Fibroblast of gingiva (primary cell): ENCODE measurements at regions not wholly inside any gene's neighbourhood (a gene's known extent, or its start where the extent isn't known, plus 50 kb on each side); places are given as distances from the start of the nearest gene placed in this dataset.
"Not testable (repeated sequence)": the region's sequence is repeated elsewhere in the genome, so short reads cannot be mapped to it uniquely, and the experiment has no call there.

Experiments used
- DNase-seq: peaks from one replicate; pipeline ENCODE4 v3.0.0-alpha.2; 2011; ENCODE audit warnings: low read depth

- DNase-seq: no peak
Measured at GRCh38 chr19:20388706-20389225, 176.8 kb downstream of the ZNF737 start.

DNA sequence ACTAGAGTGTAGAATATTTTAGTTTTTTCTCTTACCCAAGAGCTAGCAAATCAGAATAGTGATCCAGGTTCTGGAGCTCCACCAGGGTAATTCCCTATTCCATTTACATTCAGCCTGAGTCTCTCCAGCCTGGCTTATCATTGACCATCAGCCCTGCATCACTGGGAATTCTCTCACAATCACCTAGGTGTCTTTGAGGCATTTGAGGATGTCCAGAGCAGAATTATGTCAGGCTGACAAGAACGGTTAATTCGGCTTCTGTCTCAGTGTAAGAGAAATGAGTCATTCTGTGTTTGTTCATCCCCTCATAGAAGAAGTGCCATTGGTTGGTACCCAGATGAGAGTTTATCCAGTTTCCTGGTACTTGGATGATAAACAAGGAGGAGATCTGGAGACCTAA lies 180.5 kb downstream of the ZNF737 start:
- DNase-seq: no peak

GRCh38 chr19:20371911-20372310 lies 193.7 kb downstream of the ZNF737 start:
- DNase-seq: no peak

DNA sequence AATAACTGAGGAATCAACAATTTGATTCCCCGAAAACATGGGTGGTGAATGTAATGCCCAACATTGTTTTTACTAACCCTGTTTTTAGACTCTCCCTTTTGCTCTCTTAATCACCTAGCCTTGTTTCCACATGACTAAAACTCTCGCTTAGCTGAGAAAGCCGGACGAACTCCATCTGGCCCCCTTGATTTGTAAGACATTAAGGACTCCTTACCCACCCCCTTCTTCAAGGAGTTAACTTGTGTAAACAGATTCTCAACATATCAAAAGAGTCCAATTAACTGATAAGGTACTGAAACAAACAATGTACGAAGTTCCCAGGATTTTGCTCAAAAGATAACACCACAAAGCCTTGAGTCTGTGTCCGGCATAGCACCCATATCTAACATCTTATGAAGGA lies 194.3 kb downstream of the ZNF737 start:
- DNase-seq: not testable (repeated sequence)

DNA sequence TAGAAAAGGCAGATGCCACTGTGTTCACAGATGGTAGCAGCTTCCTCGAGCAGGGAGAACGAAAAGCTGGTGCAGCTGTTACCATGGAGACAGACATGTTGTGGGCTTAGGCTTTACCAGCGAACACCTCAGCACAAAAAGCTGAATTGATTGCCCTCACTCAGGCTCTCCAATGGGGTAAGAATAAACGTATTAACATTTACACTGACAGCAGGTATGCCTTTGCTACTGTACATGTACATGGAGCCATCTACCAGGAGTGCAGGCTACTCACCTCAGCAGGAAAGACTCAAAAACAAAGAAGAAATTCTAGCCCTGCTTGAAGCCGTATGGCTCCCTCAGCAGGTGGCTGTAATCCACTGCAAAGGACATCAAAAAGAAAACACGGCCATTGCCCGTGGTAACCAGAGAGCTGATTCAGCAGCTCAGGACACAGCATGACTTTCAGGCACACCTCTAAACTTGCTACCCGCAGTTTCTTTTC lies 197.7 kb downstream of the ZNF737 start:
- DNase-seq: no peak

DNA sequence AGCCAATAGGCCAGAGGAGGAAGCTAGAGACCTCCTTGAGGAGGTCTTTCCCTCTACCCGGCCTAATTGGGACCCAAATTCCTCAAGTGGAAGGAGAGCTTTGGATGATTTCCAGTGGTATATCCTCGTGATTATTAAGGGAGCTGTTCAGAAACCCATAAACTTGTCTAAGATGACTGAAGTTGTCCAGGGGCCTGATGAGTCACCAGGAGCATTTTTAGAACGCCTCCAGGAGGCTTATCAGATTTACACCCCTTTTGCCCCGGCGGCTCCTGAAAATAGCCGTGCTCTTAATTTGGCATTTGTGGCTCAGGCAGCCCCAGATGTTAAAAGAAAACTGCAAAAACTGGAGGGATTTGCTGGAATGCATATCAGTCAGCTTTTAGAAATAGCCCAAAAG lies 198.1 kb downstream of the ZNF486 start:
- DNase-seq: no peak

GRCh38 chr19:20359933-20360720 lies 193.1 kb downstream of the ZNF486 start:
- no peak for DNase-seq

DNA sequence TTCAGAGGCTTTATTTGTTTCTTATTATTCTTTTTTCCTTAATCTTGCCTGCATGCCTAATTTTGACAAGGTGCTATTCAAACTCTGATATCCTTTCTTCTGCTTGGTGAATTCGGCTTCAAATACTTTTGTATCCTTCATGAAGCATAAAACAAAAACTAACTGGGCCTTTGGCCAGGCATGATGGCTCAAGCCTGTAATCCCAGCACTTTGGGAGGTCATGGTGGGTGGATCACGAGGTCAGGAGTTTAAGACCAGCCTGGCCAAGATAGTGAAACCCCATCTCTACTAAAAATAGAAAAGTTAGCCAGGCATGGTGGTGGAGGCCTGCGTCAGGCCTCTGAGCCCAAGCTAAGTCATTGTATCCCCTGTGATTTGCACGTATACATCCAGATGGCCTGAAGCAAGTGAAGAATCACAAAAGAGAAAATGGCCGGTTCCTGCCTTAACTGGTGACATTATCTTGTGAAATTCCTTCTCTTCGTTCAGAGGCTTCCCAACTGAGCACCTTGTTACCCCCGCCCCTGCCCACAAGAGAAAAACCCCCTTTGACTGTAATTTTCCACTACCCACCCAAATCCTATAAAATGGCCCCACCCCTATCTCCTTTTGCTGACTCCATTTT lies 191.9 kb downstream of the ZNF486 start:
- DNase-seq: not testable (repeated sequence)

DNA sequence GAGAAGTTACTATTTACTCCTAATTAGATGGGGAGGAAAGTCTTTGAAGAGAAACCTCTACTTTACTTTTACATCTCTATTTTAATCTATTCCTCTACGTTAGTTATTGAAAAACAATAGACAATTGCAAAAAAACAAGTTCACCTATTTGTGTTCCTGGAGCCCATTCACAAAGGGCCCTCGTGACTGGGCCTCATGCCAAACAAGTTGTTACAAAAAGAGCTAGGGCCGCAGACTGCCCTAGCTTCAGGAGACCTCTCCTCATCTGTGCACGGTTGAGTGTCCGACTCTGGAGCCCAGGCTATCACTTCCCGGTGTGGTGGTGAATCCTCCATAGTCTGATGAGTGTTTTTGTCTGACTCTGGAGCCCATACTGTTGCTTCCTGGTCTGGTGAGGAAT lies 190.9 kb downstream of the ZNF486 start:
- no peak for DNase-seq

DNA sequence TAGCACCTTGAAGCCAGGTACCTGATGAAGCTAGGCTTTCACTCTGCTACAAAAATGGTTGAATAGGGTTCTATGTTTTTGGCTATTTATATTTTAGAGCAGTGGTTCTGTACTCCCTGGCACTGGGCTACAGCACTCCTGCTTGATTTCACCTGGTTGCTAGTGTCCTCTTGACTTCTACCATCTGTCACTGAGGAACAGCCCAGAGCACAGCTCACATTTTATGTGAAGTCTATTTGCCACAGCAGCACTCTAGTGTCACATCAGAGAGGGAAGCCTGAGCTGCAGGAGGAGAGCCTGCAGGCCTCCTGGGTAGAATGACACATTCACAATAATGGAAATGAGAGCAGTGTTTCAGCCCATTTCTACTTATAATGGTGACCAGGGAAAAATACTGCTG lies 184.2 kb downstream of the ZNF486 start:
- no peak for DNase-seq

GRCh38 chr19:20349206-20349605 lies 182.2 kb downstream of the ZNF486 start:
- DNase-seq: no peak

DNA sequence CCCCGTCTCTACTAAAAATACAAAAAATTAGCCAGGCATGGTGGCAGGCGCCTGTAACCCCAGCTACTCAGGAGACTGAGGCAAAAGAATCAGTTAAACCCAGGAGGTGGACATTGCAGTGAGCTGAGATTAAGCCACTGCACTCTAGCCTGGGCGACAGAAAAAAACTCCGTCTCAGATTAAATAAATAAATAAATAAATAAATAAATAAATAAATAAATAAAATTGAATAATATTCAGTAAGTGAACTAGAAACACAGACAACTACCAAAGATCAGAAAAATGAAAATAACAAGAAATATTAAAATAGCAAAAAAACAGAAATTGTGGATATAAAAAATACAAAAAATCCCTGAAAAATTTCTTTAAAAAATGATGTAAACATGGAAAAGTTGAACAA lies 172.4 kb downstream of the ZNF486 start:
- DNase-seq: no peak

DNA sequence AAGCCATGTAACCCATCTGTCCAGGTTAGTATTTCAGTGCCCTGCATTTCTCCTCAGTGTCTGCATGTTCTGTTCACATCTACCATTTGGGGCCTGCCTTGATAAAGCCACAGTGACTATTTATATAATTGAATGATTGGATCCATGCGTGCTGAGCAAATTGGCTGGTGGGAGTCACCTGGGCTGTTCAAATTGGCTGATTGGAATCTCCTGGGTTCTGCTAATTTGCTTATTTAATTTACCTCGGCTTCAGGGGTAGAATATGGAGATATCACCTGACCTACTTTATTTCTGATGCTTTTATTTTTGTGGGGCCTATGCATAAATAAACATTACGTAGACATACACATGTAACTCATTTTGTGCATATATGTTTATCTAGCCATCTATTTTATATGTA lies 167.7 kb downstream of the ZNF486 start:
- DNase-seq: no peak

GRCh38 chr19:20333508-20333907 lies 166.5 kb downstream of the ZNF486 start:
- DNase-seq: no peak

GRCh38 chr19:20325151-20325550 lies 158.1 kb downstream of the ZNF486 start:
- no peak for DNase-seq

GRCh38 chr19:20321139-20321763 lies 154.2 kb downstream of the ZNF486 start:
- DNase-seq: no peak

DNA sequence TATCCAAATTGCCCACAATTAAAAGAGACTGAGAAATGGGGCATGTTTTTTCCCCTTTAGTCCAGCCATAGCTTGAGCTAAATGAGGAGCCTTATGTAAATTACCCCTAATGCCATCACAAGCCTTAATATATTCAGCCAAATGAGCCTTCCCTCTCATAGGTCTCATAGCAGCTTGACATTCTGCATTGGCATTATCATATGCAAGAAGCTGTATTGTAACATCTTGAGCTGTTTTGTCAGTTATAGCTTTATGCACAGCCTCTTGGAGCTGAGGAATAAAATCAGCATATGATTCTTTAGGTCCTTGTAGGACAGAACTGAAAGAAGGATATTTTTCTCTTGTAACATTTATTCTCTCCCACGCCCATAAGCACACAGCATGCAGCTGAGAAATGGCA lies 153.2 kb downstream of the ZNF486 start:
- no peak for DNase-seq

DNA sequence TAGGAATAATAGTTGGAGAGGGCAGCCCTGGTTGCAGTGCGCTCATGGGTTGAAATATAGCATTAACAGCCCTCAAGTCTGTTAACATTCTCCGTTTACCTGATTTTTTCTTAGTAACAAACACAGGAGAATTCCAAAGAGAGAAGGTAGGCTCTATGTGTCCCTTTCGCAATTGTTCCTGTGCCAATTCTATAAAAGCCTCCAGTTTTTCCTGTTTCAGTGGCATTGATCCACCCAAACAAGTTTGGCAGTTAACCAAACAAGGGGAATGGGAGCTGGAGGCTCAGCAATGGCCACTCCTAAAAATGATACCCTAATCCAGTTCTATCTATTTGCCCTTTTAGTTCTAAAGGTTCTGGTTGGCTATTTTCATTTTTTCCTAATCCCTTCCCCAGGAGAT lies 151.6 kb downstream of the ZNF486 start:
- DNase-seq: no peak

- no peak for DNase-seq
Measured at GRCh38 chr19:20315543-20315942, 148.5 kb downstream of the ZNF486 start.

DNA sequence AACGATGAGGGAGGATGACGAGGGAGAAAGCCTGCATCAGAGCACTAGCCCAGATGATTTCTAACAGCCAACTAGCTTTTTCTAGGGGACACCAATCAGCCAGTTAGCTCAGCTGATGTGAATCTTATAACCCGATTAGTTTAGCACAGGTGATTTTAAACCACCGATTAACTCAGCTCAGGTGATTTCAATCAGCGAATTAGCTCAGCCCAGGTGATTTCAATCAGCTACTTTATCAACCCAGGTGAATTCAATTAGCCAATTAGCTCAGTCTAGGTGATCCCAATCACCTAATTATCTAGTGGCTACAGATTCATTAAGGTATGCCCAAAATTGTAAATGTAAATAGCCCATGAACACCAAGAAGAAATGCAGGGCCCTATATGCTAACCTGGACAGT lies 146.9 kb downstream of the ZNF486 start:
- no peak for DNase-seq

GRCh38 chr19:20307127-20307526 lies 140.1 kb downstream of the ZNF486 start:
- no peak for DNase-seq

GRCh38 chr19:20296314-20296713 lies 129.3 kb downstream of the ZNF486 start:
- DNase-seq: not testable (repeated sequence)

GRCh38 chr19:20294181-20294580 lies 127.2 kb downstream of the ZNF486 start:
- DNase-seq: no peak
